ENCODE measurements at regions not wholly inside any gene's neighbourhood (a gene's known extent, or its start where the extent isn't known, plus 50 kb on each side); places are given as distances from the start of the nearest gene placed in this dataset.
"Not testable (repeated sequence)": the region's sequence is repeated elsewhere in the genome, so short reads cannot be mapped to it uniquely, and the experiment has no call there.

DNA sequence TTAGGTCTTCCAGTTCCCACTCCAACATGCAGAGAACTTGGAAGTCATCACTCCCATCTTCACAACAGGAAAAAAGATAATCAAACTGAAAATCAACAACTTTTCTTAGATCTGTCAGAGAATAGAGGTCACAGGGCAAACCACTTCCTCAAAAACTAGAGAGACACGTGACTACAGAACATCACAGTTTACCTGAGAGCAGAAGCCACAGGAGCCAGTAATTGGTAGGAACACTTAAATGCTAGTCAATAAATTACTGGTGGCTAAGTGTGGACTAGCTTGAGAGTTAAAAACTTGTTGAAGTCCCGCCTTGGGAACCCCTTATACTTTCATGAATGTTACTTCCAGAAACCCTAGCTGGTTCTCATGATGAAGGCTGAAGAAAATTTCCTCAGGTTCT lies 81.1 kb downstream of the THSD1 start:
- DNase-seq: not testable (repeated sequence)

DNA sequence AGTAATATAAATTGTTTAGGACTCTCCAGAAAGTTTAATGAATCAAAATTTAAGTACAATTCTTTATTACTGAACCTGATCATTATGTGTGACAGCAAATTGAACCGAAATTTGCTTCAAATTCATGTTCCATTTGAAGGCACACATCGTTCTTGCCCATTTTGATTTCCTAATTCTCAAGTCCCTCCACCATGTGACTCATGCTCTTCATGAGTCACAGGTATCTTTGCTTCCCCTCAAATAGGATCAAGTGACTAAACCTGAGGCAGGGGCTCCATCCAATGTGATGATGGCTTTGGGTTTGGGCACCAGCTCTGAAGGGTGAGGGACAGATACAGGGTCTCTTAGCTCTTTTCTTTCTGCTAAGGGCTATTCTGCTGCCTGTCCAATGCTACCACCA lies 86.1 kb downstream of the THSD1 start:
- no peak for DNase-seq

DNA sequence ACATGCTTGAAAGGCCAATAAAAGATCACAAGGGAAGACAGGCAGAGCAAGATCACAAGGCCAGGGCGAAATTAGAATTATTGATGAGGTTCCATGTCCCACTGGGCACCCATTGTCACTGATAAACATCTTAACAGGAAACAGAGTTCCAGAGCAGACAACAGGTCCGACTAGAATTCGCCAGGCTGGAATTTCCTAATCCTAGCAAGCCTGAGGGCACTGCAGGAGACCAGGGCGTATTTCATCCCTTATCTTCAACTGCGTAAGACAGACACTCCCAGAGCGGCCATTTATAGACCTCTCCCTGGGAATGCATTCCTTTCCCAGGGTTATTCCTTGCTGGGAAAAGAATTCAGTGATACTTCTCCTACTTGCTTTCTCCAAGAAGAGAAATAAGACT lies 96.1 kb downstream of the THSD1 start:
- not testable (repeated sequence) for DNase-seq

GRCh38 chr13:52306336-52306735 lies 99.6 kb downstream of the THSD1 start:
- not testable (repeated sequence) for DNase-seq

GRCh38 chr13:52303098-52303497 lies 102.9 kb downstream of the THSD1 start:
- DNase-seq: not testable (repeated sequence)

DNA sequence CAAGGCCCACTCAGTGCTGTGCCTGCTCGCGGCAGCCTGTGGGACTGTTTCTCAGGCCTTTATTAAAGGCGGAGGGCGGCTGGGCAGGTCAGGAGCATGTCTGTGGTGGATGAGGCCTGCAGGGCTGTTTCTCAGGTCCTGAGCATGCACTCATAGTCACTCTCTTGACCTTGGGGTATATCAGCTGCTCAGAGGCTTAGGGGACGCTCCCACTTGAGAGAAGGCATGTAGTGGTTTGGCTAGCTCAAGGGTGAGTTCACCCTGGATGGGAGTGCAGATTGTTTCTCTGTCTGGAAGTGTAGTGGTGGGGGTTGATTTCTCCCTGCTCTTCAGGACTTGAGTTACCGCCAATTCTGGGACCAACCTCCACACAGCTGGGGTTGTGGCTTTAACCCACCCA lies 103.3 kb downstream of the THSD1 start:
- not testable (repeated sequence) for DNase-seq

- DNase-seq: not testable (repeated sequence)
These were observed 104.1 kb downstream of the THSD1 start for GRCh38 chr13:52301810-52302400.

DNA sequence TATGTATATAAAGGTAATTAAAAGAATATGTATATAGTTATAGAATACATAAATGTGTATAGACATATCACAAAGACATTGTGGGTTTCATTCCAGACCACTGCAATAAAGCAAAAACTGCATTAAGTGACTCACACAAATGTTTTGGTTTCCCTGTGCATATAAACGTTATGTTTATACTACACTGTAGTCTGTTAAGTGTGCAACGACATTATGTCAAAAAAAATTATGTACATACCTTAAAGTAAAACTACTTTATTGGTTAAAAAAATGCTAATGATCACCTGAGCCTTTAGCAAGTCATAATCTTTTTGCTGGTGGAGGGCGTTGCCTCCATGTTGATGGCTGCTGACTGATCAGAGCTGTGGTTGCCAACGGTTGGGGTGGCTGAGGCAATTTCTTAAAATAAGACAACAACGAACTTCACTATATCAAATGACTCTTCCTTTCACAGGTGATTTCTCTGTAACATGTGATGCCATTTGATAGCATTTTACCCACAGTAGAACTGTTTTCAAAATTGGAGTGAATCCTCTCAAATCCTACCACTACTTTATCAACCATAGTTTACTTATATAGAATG lies 107.8 kb downstream of the THSD1 start:
- DNase-seq: not testable (repeated sequence)

DNA sequence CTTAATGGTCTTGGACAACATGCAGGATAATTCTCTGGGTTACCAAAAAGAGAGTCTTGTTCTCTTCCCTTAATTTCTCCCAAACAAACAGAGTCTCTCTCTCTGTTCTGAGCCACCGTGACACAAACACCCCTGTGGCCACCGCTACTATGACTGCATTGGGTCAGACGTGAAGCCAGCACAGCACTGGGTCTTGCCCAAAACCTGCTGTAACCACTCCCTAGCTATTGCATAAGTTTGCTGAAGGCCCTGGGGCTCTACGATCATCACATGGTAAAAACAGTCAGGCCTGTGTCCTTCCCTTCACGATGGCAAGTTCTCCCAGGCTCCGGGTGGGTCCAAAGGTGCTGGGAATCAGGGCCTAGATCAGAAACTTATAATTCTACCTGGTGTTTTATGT lies 117.1 kb downstream of the THSD1 start:
- not testable (repeated sequence) for DNase-seq

- DNase-seq: not testable (repeated sequence)
These were observed 122.0 kb upstream of the NEK3 start for GRCh38 chr13:52281387-52281786.

- not testable (repeated sequence) for DNase-seq
These were observed 120.0 kb upstream of the NEK3 start for GRCh38 chr13:52279408-52279807.

DNA sequence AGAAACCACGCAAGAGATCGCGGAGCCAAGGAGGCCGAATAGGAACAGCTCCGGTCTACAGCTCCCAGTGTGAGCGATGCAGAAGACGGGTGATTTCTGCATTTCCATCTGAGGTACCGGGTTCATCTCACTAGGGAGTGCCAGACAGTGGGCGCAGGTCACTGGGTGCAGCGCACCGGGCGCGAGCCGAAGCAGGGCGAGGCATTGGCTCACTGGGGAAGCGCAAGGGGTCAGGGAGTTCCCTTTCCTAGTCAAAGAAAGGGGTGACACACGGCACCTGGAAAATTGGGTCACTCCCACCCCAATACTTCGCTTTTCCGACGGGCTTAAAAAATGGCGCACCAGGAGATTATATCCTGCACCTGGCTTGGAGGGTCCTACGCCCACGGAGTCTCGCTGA lies 94.9 kb upstream of the NEK3 start:
- not testable (repeated sequence) for DNase-seq

DNA sequence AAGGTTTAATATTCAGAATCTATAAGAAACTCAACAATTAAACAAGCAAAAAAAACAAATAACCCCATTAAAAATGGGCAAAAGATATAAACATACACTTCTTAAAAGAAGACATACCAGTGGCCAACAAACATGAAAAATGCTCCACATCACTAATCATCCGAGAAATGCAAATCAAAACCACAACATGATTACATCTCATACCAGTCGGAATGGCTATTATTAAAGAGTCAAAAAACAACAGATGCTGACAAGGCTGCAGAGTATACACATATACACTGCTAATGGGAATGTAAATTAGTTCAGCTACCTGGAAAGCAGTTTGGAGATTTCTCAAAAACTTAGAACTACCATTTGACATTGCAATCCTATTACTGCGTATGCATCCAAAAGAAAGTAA lies 81.4 kb upstream of the NEK3 start:
- not testable (repeated sequence) for DNase-seq

- DNase-seq: peak; percentile 23 to 45
These were observed 76.7 kb upstream of the NEK3 start for GRCh38 chr13:52235900-52236595.

DNA sequence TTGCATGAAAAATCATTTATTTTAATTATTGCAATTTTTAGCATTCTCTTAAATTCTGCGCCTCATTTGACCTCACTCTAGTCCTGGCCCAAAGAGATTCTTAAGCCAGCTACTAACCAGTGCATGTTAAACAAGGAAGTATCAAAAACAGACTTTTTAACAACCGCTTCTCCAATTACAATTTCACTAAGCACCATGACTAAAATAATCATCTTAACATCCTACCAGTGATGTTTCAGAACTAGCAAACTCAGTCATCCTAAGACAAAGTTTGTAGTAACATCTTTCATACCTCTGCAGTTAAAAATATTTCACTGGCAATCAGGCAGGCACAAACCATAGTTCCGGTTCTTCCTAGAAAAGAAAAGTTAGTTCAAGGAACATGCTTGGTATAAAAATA lies 75.5 kb upstream of the NEK3 start:
- not testable (repeated sequence) for DNase-seq

- DNase-seq: not testable (repeated sequence)
These were observed 63.7 kb upstream of the NEK3 start for GRCh38 chr13:52223063-52223462.

DNA sequence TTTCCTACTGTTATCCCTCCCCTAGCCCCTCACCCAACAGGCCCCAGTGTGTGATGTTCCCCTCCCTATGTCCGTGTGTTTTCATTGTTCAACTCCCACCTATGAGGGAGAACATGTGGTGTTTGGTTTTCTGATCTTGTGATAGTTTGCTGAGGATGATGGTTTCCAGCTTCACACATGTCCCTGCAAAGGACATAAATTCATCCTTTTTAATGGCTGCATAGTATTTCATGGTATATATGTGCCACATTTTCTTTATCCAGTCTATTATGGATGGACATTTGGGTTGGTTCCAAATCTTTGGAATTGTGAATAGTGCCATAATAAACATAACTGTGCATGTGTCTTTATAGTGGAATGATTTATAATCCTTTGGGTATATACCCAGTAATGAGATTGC lies 54.5 kb upstream of the NEK3 start:
- not testable (repeated sequence) for DNase-seq

- DNase-seq: not testable (repeated sequence)
These were observed 53.5 kb upstream of the NEK3 start for GRCh38 chr13:52212886-52213285.

DNA sequence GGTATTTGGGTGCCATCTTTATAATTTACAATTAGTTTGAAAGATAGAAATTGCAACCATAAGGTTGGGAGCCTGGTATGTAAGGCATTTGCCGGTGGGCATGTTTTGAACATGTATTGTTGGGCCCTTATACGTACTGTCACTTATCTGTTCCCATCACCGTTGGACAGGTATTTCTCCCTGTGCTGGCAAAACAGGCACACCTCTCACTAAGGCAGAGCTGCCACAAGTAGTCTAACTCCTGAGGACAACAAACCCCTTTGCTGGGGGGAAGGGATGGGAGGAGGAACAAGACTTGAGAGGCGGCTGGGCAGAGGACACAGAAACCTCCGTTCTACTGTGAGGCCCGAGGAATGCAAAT lies 52.0 kb upstream of the NEK3 start:
- DNase-seq: not testable (repeated sequence)

GRCh38 chr13:52210564-52211415 lies 51.4 kb upstream of the NEK3 start:
- not testable (repeated sequence) for DNase-seq

Measured in activated T-cell treated with anti-CD3 and anti-CD28 coated beads, Interleukin-2, amount 50 U/mL, for 48 hours (primary cell).